ENCODE measurements at regions not wholly inside any gene's neighbourhood (a gene's known extent, or its start where the extent isn't known, plus 50 kb on each side); places are given as distances from the start of the nearest gene placed in this dataset.

DNA sequence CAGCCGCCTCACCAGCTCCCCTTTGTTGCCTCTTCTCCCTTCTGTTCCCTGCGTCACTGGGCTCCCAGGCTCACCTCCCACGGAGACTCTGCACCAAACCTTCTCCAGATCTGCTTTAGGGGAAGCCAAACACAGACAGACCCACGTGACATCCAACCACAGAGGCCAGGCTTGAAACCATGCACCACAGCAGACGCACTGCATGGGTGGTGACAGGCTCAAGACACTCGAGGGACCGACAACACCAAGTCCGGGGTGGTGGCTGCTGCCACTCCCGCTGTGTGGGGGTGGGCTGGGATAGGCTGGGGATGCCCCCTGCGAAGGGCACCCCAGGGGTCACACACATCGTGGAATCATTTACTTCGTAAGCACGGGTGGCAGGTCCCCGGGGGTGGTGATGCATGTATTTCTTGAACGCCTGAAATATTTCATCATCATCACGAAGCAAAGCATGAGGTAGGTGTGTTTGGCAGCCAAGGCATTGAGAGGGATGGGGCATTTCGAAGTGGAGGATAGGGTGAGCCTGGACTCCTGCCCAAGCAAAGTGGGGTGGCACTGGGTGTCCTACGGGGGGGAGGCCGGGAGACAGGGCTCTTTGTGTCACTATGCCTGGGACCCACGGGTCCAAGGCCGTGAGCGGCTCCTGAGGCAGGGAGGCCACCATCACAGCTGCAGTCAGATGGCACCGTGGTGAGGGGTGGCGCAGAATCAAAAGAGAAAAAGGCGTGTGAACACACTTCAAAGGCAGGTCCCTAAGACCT, 66.8 kb upstream of the RFLNA start:
- POLR2A ChIA-PET, result interaction anchor here (0.6 kb wide), 1 partner anchor 652 kb away, joined by 3 read pairs; no protein-coding TSS in a partner anchor
- TF ChIP-seq ZBTB7A (IDR thresholded peaks at IDR 0.05; ENCODE audit: borderline replicate concordance, control insufficient read depth, low read depth, low read length) (no peak), MITF (IDR thresholded peaks at IDR 0.05) (no peak), ARNT (IDR thresholded peaks at IDR 0.05) (no peak), HMGN3 (IDR thresholded peaks at IDR 0.05; ENCODE audit: borderline replicate concordance, extremely low read depth, insufficient read length, low read depth, low read length) (no peak), CBFB (CRISPR knock-in tag; IDR thresholded peaks at IDR 0.05) (no peak), SMARCE1 (IDR thresholded peaks at IDR 0.05) (no peak), GATA2 (CRISPR knock-in tag; IDR thresholded peaks at IDR 0.05) (no peak), CHAMP1 (IDR thresholded peaks at IDR 0.05) (no peak), ZNF507 (tag; conservative IDR thresholded peaks at IDR 0.05) (no peak), MEIS2 (IDR thresholded peaks at IDR 0.05; ENCODE audit: partially characterized antibody) (no peak), ZZZ3 (IDR thresholded peaks at IDR 0.05) (no peak), ETS1 (conservative IDR thresholded peaks at IDR 0.05; ENCODE audit: control insufficient read depth, low read depth, low read length) (no peak), SIRT6 (IDR thresholded peaks at IDR 0.05; ENCODE audit: low read depth, low read length) (no peak), ZNF212 (CRISPR knock-in tag; IDR thresholded peaks at IDR 0.05) (no peak), KLF1 (tag; IDR thresholded peaks at IDR 0.05) (no peak)
- TF ChIP-seq, protein P1, sequence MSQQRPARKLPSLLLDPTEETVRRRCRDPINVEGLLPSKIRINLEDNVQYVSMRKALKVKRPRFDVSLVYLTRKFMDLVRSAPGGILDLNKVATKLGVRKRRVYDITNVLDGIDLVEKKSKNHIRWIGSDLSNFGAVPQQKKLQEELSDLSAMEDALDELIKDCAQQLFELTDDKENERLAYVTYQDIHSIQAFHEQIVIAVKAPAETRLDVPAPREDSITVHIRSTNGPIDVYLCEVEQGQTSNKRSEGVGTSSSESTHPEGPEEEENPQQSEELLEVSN (IDR thresholded peaks at IDR 0.05; ENCODE audit: borderline replicate concordance in 1 of 2, extremely low read depth in 1 of 2, insufficient read depth in 1 of 2, insufficient read length in 1 of 2, low read depth in 1 of 2, low read length in 1 of 2, poor library complexity in 1 of 2, severe bottlenecking in 1 of 2), result no peak

More for the DNA sequence above, 66.8 kb upstream of the RFLNA start:
- intact Hi-C loops (cut with micrococcal nuclease), result no loop called here
- Histone ChIP-seq H3K36me3 (ENCODE audit: control insufficient read depth, insufficient read depth, low read length) (no peaks in the 10 kb centered on the region), H3K4me3 (no peak overlapping the region), H3K4me1 (replicated peaks in 1 of 2; ENCODE audit: control insufficient read depth in 2 of 2, insufficient read depth in 2 of 2, low read length in 2 of 2) (peaks cover 0 to 8% of the 10 kb centered on the region in 2 experiments; a peak in 2 of 5 replicates), H3K4me2 (ENCODE audit: insufficient read depth, low read length) (no peak overlapping the region), H3K27me3 (ENCODE audit: control insufficient read depth in 2 of 2, insufficient read depth in 2 of 2, low read length in 2 of 2) (peaks cover 35 to 65% of the 10 kb centered on the region in 2 experiments), H3K79me2 (ENCODE audit: control insufficient read depth, insufficient read depth, low read length) (no peaks in the 10 kb centered on the region), H3K9me3 (replicated peaks; ENCODE audit: control insufficient read depth, insufficient read depth, low read depth, low read length) (no peaks in the 10 kb centered on the region), H2AFZ (ENCODE audit: low read depth, low read length) (no peak overlapping the region), H3K9ac (ENCODE audit: insufficient read depth in 1 of 2, low read depth in 2 of 2, low read length in 2 of 2) (no peak overlapping the region), H3K9me1 (ENCODE audit: control insufficient read depth, insufficient read depth, low read length) (no peaks in the 10 kb centered on the region), H4K20me1 (replicated peaks; ENCODE audit: control insufficient read depth, insufficient read depth, low read length) (no peaks in the 10 kb centered on the region; the same call in none of the 2 replicates), H3K27ac (ENCODE audit: extremely low read depth, low read depth, low read length) (no peak overlapping the region)
- in situ Hi-C loops (cut with MboI), result no loop called here
- BruUV-seq (replicated peaks), result no TSS peak
- 12% methylated on average over 25 of the region's 25 CpGs for WGBS (ENCODE audit: insufficient coverage, low coverage, missing lambda C conversion rate)
- CTCF ChIA-PET (ENCODE audit: low intra/inter-chr PET ratio), result no interaction called here
- FAIRE-seq (no peak), DNase-seq (ENCODE audit: extremely low read depth in 1 of 4, low spot score in 3 of 4) (no peak), ATAC-seq (peak; percentile 59)
